PFSK-1 (cell line): ENCODE measurements at regions not wholly inside any gene's neighbourhood (a gene's known extent, or its start where the extent isn't known, plus 50 kb on each side); places are given as distances from the start of the nearest gene placed in this dataset.

Source experiments
- FOXP2 ChIP-seq: optimal IDR thresholded peaks from 2 replicates; pipeline ENCODE3; 2011; ENCODE audit warnings: borderline replicate concordance, control low read depth, inconsistent platforms; ENCODE audit not compliant: insufficient read depth; ENCODE audit errors: extremely low read length, extremely low read depth
- POLR2AphosphoS5 ChIP-seq: IDR thresholded peaks from 2 replicates; pipeline ENCODE4 v1.6.1; 2012; ENCODE audit warnings: low read depth, mild to moderate bottlenecking, control low read depth, low read length, moderate library complexity
- SIN3A ChIP-seq: IDR thresholded peaks from 2 replicates; pipeline ENCODE4 v1.6.1; 2012; ENCODE audit warnings: mild to moderate bottlenecking, low read length, moderate library complexity, borderline replicate concordance; ENCODE audit not compliant: insufficient read depth
- TAF1 ChIP-seq: IDR thresholded peaks from 2 replicates; pipeline ENCODE4 v1.6.1; 2012; ENCODE audit warnings: low read length, control low read depth, borderline replicate concordance; ENCODE audit not compliant: insufficient read depth
- TF ChIP-seq, protein P1 (sequence below), 2 experiments: IDR thresholded peaks; 2 replicates each; pipeline versions ENCODE4 v1.6.1 to v1.8.0; 2011 to 2012; ENCODE audit warnings: low read depth in 2 of 2, low read length in 2 of 2, control low read depth in 1 of 2, inconsistent platforms in 1 of 2, mild to moderate bottlenecking in 1 of 2, moderate library complexity in 1 of 2; ENCODE audit not compliant: insufficient read depth in 1 of 2

GRCh38 chr3:81378552-81379293 lies 382.7 kb downstream of the GBE1 start:
- TF ChIP-seq POLR2AphosphoS5 (no peak), SIN3A (no peak), FOXP2 (no peak)
- TF ChIP-seq, protein P1, sequence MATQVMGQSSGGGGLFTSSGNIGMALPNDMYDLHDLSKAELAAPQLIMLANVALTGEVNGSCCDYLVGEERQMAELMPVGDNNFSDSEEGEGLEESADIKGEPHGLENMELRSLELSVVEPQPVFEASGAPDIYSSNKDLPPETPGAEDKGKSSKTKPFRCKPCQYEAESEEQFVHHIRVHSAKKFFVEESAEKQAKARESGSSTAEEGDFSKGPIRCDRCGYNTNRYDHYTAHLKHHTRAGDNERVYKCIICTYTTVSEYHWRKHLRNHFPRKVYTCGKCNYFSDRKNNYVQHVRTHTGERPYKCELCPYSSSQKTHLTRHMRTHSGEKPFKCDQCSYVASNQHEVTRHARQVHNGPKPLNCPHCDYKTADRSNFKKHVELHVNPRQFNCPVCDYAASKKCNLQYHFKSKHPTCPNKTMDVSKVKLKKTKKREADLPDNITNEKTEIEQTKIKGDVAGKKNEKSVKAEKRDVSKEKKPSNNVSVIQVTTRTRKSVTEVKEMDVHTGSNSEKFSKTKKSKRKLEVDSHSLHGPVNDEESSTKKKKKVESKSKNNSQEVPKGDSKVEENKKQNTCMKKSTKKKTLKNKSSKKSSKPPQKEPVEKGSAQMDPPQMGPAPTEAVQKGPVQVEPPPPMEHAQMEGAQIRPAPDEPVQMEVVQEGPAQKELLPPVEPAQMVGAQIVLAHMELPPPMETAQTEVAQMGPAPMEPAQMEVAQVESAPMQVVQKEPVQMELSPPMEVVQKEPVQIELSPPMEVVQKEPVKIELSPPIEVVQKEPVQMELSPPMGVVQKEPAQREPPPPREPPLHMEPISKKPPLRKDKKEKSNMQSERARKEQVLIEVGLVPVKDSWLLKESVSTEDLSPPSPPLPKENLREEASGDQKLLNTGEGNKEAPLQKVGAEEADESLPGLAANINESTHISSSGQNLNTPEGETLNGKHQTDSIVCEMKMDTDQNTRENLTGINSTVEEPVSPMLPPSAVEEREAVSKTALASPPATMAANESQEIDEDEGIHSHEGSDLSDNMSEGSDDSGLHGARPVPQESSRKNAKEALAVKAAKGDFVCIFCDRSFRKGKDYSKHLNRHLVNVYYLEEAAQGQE (IDR thresholded peaks at IDR 0.05; ENCODE audit: insufficient read depth in 1 of 2, low read depth in 2 of 2, low read length in 2 of 2), result no peak

GRCh38 chr3:81375921-81376320 lies 385.5 kb downstream of the GBE1 start:
- TF ChIP-seq POLR2AphosphoS5 (no peak), SIN3A (no peak), TAF1 (no peak), FOXP2 (no peak)
- TF ChIP-seq, protein P1 (IDR thresholded peaks at IDR 0.05; ENCODE audit: insufficient read depth in 1 of 2, low read depth in 2 of 2, low read length in 2 of 2), result no peak

DNA sequence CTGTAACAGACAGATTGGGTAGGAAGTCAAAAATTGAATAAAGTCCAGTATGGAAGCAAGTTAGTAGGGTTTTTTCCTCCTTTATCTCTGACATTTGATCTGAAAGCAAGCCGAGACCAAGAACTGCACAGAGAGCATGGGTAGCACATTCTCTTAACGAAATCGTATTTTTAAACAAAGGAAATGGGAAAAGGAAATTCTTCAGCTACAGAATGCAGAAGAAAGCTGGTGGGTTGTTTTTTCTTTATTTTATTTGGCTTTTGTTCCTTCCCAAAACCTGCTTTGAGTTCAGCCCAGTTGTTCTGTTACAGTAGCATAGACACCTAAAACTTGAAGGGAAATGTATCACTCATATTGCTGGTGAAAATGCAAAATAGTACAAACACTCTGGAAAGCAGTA lies 397.0 kb downstream of the GBE1 start:
- TF ChIP-seq TAF1 (no peak), POLR2AphosphoS5 (no peak), SIN3A (no peak), FOXP2 (no peak)
- TF ChIP-seq, protein P1 (IDR thresholded peaks at IDR 0.05; ENCODE audit: insufficient read depth in 1 of 2, low read depth in 2 of 2, low read length in 2 of 2), result no peak

GRCh38 chr3:81363816-81364215 lies 397.6 kb downstream of the GBE1 start:
- TF ChIP-seq, protein P1 (IDR thresholded peaks at IDR 0.05; ENCODE audit: insufficient read depth in 1 of 2, low read depth in 2 of 2, low read length in 2 of 2), result no peak
- TF ChIP-seq FOXP2 (no peak), TAF1 (no peak), SIN3A (no peak), POLR2AphosphoS5 (no peak)

- no peak for TF ChIP-seq FOXP2
- TF ChIP-seq, protein P1 (IDR thresholded peaks at IDR 0.05; ENCODE audit: insufficient read depth in 1 of 2, low read depth in 2 of 2, low read length in 2 of 2), result no peak
- no peak for TF ChIP-seq SIN3A
- TF ChIP-seq TAF1, result no peak
- no peak for TF ChIP-seq POLR2AphosphoS5
These were observed 407.3 kb downstream of the GBE1 start for GRCh38 chr3:81354119-81354518.
